ENCODE measurements at regions not wholly inside any gene's neighbourhood (a gene's known extent, or its start where the extent isn't known, plus 50 kb on each side); places are given as distances from the start of the nearest gene placed in this dataset.

DNA sequence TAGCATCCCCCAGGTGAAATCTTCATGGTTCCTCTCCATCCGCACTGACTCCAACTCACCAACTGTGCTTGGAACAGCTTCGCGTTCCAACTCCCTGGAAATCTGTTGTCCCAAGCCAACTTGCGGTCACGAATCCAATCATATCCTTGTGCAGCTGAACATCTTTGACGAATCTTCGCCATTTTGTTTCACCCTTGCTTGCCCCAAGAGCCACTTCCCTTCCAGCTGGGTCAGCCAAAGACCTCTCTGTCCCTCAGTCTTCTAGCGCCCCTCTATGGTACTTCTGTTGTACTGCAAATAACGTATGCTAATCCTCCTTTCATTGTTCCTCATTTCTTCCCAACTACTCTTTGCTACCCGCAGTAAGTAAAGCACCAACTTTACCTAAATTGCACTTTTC lies 61.0 kb upstream of the TARS1 start:
- Histone ChIP-seq H3F3A (ENCODE audit: insufficient read depth, low read length) (no peaks in the 10 kb centered on the region), H3K27me3 (replicated peaks; ENCODE audit: insufficient read depth, low read length) (no peaks in the 10 kb centered on the region), H3K27ac (ENCODE audit: low read length) (no peak overlapping the region), H4K20me1 (ENCODE audit: insufficient read depth, low read length) (no peaks in the 10 kb centered on the region), H3K4me2 (ENCODE audit: low read depth, low read length) (no peak overlapping the region), H3K79me2 (ENCODE audit: low read length) (no peaks in the 10 kb centered on the region), H3K9ac (ENCODE audit: low read length) (no peak overlapping the region), H3K9me3 (replicated peaks; ENCODE audit: insufficient read depth, low read length) (no peaks in the 10 kb centered on the region), H3K36me3 (replicated peaks; ENCODE audit: insufficient read depth, low read length) (no peaks in the 10 kb centered on the region), H3K4me3 (ENCODE audit: low read length) (no peak overlapping the region), H2AFZ (ENCODE audit: low read length) (no peak overlapping the region), H3K4me1 (ENCODE audit: low read length) (no peaks in the 10 kb centered on the region), H3K9me2 (replicated peaks; ENCODE audit: insufficient read depth, low read length) (no peaks in the 10 kb centered on the region)
- no peak for DNase-seq
- TF ChIP-seq, protein P1, sequence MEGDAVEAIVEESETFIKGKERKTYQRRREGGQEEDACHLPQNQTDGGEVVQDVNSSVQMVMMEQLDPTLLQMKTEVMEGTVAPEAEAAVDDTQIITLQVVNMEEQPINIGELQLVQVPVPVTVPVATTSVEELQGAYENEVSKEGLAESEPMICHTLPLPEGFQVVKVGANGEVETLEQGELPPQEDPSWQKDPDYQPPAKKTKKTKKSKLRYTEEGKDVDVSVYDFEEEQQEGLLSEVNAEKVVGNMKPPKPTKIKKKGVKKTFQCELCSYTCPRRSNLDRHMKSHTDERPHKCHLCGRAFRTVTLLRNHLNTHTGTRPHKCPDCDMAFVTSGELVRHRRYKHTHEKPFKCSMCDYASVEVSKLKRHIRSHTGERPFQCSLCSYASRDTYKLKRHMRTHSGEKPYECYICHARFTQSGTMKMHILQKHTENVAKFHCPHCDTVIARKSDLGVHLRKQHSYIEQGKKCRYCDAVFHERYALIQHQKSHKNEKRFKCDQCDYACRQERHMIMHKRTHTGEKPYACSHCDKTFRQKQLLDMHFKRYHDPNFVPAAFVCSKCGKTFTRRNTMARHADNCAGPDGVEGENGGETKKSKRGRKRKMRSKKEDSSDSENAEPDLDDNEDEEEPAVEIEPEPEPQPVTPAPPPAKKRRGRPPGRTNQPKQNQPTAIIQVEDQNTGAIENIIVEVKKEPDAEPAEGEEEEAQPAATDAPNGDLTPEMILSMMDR (IDR thresholded peaks at IDR 0.05; ENCODE audit: low read length): peak; percentile 37
- TF ChIP-seq EZH2phosphoT487 (IDR thresholded peaks at IDR 0.05; ENCODE audit: low read length) (no peak), EZH2 (optimal IDR thresholded peaks at IDR 0.05; ENCODE audit: low read depth, low read length) (no peak)

DNA sequence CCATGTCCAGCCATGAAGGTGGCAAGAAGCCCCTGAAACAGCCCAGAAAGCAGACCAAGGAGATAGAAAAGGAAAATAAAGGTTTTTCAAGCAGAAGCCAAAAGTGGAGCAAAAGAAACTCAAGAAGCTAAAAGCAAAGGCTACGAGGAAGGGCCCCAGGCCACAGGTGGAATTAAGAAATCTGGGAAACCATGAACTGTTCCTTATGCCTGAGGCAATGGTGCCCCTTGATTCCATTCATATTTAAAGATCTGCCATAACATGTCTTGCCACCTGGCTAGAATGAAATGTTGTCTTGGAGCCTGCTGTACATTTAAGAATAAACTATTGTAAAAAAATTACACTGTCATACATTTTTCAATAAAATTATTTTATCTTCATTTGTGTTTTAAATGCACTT lies 59.5 kb upstream of the TARS1 start:
- Histone ChIP-seq H3K9me3 (replicated peaks; ENCODE audit: insufficient read depth, low read length) (no peaks in the 10 kb centered on the region), H3K27me3 (replicated peaks; ENCODE audit: insufficient read depth, low read length) (no peaks in the 10 kb centered on the region), H3K9me2 (replicated peaks; ENCODE audit: insufficient read depth, low read length) (no peaks in the 10 kb centered on the region), H3K4me3 (ENCODE audit: low read length) (no peak overlapping the region), H3K27ac (ENCODE audit: low read length) (no peak overlapping the region), H3K36me3 (replicated peaks; ENCODE audit: insufficient read depth, low read length) (no peaks in the 10 kb centered on the region), H3K9ac (ENCODE audit: low read length) (no peak overlapping the region), H2AFZ (ENCODE audit: low read length) (no peak overlapping the region), H3K79me2 (ENCODE audit: low read length) (no peaks in the 10 kb centered on the region), H3K4me2 (ENCODE audit: low read depth, low read length) (no peak overlapping the region), H3F3A (ENCODE audit: insufficient read depth, low read length) (no peaks in the 10 kb centered on the region), H3K4me1 (ENCODE audit: low read length) (no peaks in the 10 kb centered on the region), H4K20me1 (ENCODE audit: insufficient read depth, low read length) (no peaks in the 10 kb centered on the region)
- TF ChIP-seq, protein P1 (IDR thresholded peaks at IDR 0.05; ENCODE audit: low read length): no peak
- TF ChIP-seq EZH2 (optimal IDR thresholded peaks at IDR 0.05; ENCODE audit: low read depth, low read length): no peak
- DNase-seq: no peak
